GM12891 (cell line): ENCODE measurements at regions not wholly inside any gene's neighbourhood (a gene's known extent, or its start where the extent isn't known, plus 50 kb on each side); places are given as distances from the start of the nearest gene placed in this dataset.

ENCODE experiments used
- DNase-seq: peaks from one replicate; pipeline ENCODE4 v3.0.0; 2011; ENCODE audit warnings: low spot score; ENCODE audit not compliant: insufficient read length
- FAIRE-seq: peaks from 2 replicates; lab custom pipeline; 2011; peaks lifted over from hg19 to GRCh38; lab: Jason Lieb, UNC
- PAX5 ChIP-seq: IDR thresholded peaks from 2 replicates; pipeline ENCODE4 v1.6.1; 2011; ENCODE audit warnings: low read length, moderate library complexity, mild to moderate bottlenecking; ENCODE audit not compliant: insufficient read depth, severe bottlenecking
- POLR2A ChIP-seq: IDR thresholded peaks from 2 replicates; pipeline ENCODE4 v1.6.1; 2011; ENCODE audit warnings: low read depth, low read length, control low read depth
- POLR2AphosphoS5 ChIP-seq: IDR thresholded peaks from 2 replicates; pipeline ENCODE4 v1.6.1; 2011; ENCODE audit warnings: low read depth, low read length, control low read depth
- POU2F2 ChIP-seq: IDR thresholded peaks from 2 replicates; pipeline ENCODE4 v1.6.1; 2011; ENCODE audit warnings: low read depth, mild to moderate bottlenecking, control low read depth, low read length, moderate library complexity
- SPI1 ChIP-seq: IDR thresholded peaks from 2 replicates; pipeline ENCODE4 v1.6.1; 2011; ENCODE audit warnings: low read depth, low read length, control low read depth
- TAF1 ChIP-seq: IDR thresholded peaks from 2 replicates; pipeline ENCODE4 v1.6.1; 2011; ENCODE audit warnings: low read depth, low read length, control low read depth

- TF ChIP-seq PAX5 (no peak), TAF1 (no peak), POU2F2 (no peak), POLR2A (no peak), POLR2AphosphoS5 (no peak)
- no peak for DNase-seq
- FAIRE-seq: no peak
Measured at GRCh38 chr5:108649646-108650045, 98.1 kb upstream of the FER start.

GRCh38 chr5:108649106-108649505 lies 98.6 kb upstream of the FER start:
- no peak for TF ChIP-seq SPI1
- TF ChIP-seq TAF1: no peak
- no peak for TF ChIP-seq POLR2A
- no peak for TF ChIP-seq PAX5
- no peak for TF ChIP-seq POU2F2
- no peak for TF ChIP-seq POLR2AphosphoS5
- DNase-seq (no peak), FAIRE-seq (no peak)

DNA sequence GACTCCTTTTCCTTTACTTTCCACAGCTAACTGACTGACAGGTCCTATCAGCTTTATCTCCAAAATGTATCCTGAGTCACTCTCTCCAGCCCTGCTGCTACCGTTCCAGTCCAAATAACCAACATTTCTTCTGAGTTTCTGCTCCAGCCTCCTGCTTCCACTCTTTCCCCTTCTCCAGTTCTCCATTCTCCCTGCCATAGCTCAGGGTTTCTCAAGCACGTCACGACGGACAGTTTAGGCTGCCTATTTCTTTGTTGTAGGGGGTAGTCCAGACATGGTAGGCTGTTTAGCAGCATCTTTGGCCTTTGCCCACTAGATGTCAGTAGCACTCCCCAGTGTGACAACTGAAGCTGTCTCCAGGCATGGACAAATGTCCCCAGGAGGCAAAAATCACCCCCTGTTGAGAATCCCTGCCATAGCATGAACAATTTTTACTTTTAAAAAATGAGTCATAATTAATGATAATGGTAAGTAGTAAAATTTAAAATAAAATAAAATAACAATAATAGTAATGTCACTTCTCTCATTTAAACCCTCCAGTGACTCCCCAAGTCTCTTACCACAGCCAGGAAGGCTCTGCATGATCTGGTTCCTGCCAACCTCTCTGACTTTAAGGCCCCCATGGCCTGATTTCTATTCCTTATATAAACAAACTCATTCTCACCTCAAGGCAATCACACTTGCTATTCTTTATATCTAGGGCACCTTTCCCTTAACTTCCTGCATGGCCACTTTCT lies 105.4 kb upstream of the FER start:
- FAIRE-seq (peak; percentile 96), DNase-seq (peak; percentile 33)
- TF ChIP-seq POLR2AphosphoS5 (no peak), PAX5 (no peak), POLR2A (no peak), SPI1 (no peak), POU2F2 (no peak), TAF1 (no peak)

DNA sequence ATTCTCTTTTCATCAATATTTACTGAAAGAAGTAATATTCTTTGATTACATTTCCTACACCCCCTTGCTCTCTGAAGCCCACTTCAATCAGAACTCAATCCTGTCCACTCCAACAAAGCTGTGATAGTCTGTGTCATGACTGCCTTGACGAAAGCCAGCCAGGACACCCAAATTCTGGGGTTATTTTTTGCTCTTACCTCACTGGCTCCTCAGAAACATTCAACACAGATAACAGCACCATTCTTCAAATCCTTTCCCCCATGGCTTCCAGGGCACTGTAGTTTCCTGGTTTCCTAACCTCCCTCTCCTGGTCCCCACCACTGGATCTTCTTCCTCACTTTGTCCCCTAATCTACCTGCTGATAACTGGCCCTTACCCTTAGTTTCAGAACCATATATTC lies 106.1 kb upstream of the FER start:
- DNase-seq: no peak
- no peak for FAIRE-seq
- no peak for TF ChIP-seq SPI1
- no peak for TF ChIP-seq POLR2AphosphoS5
- no peak for TF ChIP-seq TAF1
- no peak for TF ChIP-seq PAX5
- TF ChIP-seq POU2F2: no peak
- TF ChIP-seq POLR2A: no peak

GRCh38 chr5:108639366-108639765 lies 108.3 kb upstream of the FER start:
- TF ChIP-seq POLR2A (no peak), POLR2AphosphoS5 (no peak), POU2F2 (no peak), SPI1 (no peak), PAX5 (no peak), TAF1 (no peak)
- FAIRE-seq (no peak), DNase-seq (no peak)

GRCh38 chr5:108638021-108638420 lies 109.7 kb upstream of the FER start:
- TF ChIP-seq POLR2AphosphoS5: no peak
- no peak for TF ChIP-seq POU2F2
- no peak for TF ChIP-seq TAF1
- no peak for TF ChIP-seq PAX5
- no peak for TF ChIP-seq POLR2A
- TF ChIP-seq SPI1: no peak
- FAIRE-seq: no peak
- no peak for DNase-seq

DNA sequence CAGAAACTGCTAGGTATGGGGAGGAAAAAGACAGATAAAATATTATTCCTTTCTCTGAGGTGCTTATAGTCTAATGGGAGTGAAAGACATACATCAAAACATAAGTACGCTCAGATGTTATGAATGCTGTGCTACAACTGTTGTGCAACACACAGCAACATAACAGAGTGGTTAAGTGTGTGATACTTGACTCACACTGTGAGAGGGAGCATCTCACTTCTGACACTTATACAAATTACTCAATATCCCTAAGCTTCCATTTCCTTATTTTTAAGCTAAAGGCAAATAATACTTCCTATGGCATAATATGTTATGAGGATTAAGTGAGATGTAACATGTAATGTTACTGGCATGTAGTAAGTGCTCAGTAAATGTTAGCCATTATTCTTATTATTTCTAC lies 110.6 kb upstream of the FER start:
- DNase-seq (no peak), FAIRE-seq (no peak)
- TF ChIP-seq POLR2AphosphoS5 (no peak), POU2F2 (no peak), POLR2A (no peak)

DNA sequence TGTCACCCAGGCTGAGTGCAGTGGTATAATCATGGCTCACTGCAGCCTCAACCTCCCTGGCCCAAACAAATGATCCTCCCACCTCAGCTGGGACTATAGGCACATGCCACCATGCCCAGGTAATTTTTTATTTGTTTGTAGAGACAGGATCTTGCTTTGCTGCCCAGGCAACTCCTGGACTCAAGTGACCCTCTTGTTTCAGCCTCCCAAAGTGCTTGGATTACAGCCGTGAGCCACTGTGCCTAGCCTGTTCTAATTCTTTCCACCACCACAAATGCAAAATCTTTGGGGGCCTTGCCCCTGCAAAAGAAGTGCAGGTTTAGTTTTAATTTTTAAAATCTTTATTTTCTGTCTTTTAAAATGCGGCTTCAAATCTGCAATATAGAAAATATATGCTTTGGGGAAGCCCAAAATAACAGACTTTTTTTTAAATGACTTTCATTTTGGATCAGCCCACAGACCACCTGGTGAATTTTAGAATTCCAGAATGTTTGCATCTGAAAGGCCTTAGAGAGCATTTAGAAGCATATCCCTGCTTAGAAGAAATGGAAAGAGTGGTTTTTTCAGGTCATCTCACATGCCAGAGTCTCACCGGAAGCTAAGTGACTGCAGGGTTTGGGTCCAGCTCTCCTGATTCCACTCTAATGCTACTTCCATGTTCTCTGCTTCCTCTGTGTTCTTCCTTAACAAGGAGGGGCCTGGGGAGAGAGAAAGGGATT lies 111.4 kb upstream of the FER start:
- DNase-seq (no peak), FAIRE-seq (no peak)
- TF ChIP-seq TAF1: no peak

DNA sequence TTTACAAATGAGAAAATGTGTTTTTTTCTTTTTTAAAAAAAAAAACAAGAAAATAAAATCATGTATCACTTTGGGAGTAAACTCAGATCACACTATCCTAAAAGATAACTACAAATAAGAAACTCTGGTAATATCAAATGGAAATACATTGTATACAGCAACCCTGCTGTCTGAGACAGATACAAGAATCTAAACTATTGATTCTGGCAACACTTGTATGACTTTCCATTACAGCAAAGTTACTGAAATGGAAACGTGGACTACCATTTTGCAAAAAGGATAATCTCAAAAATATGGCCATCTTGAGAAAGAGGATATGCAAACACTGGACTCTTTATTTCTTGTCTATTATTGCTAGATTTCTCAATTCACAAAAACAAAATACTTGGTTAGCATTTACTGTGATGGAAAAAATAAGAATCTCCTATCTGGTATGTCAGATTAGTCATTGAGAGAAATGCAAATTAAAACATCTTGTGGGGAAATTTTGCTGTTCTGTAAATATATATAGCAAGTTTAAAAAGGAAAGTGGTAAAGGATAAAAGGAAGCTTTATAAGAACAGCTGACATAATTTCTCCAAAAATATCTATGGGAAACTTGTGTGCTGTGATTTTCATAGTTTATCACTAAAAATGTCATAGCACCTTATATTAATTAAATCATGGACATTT lies 112.9 kb upstream of the FER start:
- no peak for TF ChIP-seq POU2F2
- no peak for TF ChIP-seq SPI1
- no peak for TF ChIP-seq POLR2A
- TF ChIP-seq PAX5: no peak
- TF ChIP-seq POLR2AphosphoS5: no peak
- TF ChIP-seq TAF1: no peak
- DNase-seq (no peak), FAIRE-seq (no peak)
